Activated CD8-positive, alpha-beta memory T cell treated with anti-CD3 and anti-CD28 coated beads, Interleukin-2, amount 50 U/mL, for 4 hours (primary cell): ENCODE measurements at regions not wholly inside any gene's neighbourhood (a gene's known extent, or its start where the extent isn't known, plus 50 kb on each side); places are given as distances from the start of the nearest gene placed in this dataset.
"Not testable (repeated sequence)": the region's sequence is repeated elsewhere in the genome, so short reads cannot be mapped to it uniquely, and the experiment has no call there.

Experiments used
- DNase-seq: peaks from one replicate; pipeline ENCODE4 v3.0.0-alpha.2; 2020

- no peak for DNase-seq
Measured at GRCh38 chr3:13192471-13193213, 119.4 kb upstream of the IQSEC1 start.

GRCh38 chr3:13191016-13191415, 117.8 kb upstream of the IQSEC1 start:
- DNase-seq = no peak

GRCh38 chr3:13190378-13190765, 117.1 kb upstream of the IQSEC1 start:
- no peak for DNase-seq

GRCh38 chr3:13189639-13190377, 116.6 kb upstream of the IQSEC1 start:
- DNase-seq = no peak

- no peak for DNase-seq
Measured at GRCh38 chr3:13188975-13189374, 115.7 kb upstream of the IQSEC1 start.

- no peak for DNase-seq
Measured at GRCh38 chr3:13188181-13188779, 115.1 kb upstream of the IQSEC1 start.

GRCh38 chr3:13187593-13187992, 114.4 kb upstream of the IQSEC1 start:
- no peak for DNase-seq

- DNase-seq = no peak
Measured at GRCh38 chr3:13186435-13186815, 113.2 kb upstream of the IQSEC1 start.

GRCh38 chr3:13185737-13186434, 112.7 kb upstream of the IQSEC1 start:
- DNase-seq = no peak

- not testable (repeated sequence) for DNase-seq
Measured at GRCh38 chr3:13179582-13180210, 106.5 kb upstream of the IQSEC1 start.

GRCh38 chr3:13179181-13179580, 106.0 kb upstream of the IQSEC1 start:
- DNase-seq = no peak

GRCh38 chr3:13178107-13178506, 104.9 kb upstream of the IQSEC1 start:
- no peak for DNase-seq

- no peak for DNase-seq
Measured at GRCh38 chr3:13177641-13178040, 104.4 kb upstream of the IQSEC1 start.

GRCh38 chr3:13177236-13177635, 104.0 kb upstream of the IQSEC1 start:
- DNase-seq = no peak

- no peak for DNase-seq
Measured at GRCh38 chr3:13176445-13176844, 103.2 kb upstream of the IQSEC1 start.

GRCh38 chr3:13174803-13175135, 101.5 kb upstream of the IQSEC1 start:
- no peak for DNase-seq

GRCh38 chr3:13174011-13174802, 101.0 kb upstream of the IQSEC1 start:
- DNase-seq = no peak

- no peak for DNase-seq
Measured at GRCh38 chr3:13173186-13173585, 100.0 kb upstream of the IQSEC1 start.

- no peak for DNase-seq
Measured at GRCh38 chr3:13172644-13173013, 99.4 kb upstream of the IQSEC1 start.

GRCh38 chr3:13171704-13172643, 98.7 kb upstream of the IQSEC1 start:
- DNase-seq = no peak

GRCh38 chr3:13170317-13170716, 97.1 kb upstream of the IQSEC1 start:
- DNase-seq = no peak
